NCI-H2029 (cell line): ENCODE measurements at regions not wholly inside any gene's neighbourhood (a gene's known extent, or its start where the extent isn't known, plus 50 kb on each side); places are given as distances from the start of the nearest gene placed in this dataset.
"Not testable (repeated sequence)": the region's sequence is repeated elsewhere in the genome, so short reads cannot be mapped to it uniquely, and the experiment has no call there.

ENCODE experiments used
- DNase-seq: peaks from one replicate; lab custom pipeline; 2025; lab: John Stamatoyannopoulos, UW

GRCh38 chr1:166391279-166392066 lies 224.7 kb upstream of the FAM78B start:
- no peak for DNase-seq

GRCh38 chr1:166395729-166396128 lies 228.9 kb upstream of the FAM78B start:
- DNase-seq: no peak

GRCh38 chr1:166409253-166410082 lies 242.7 kb upstream of the FAM78B start:
- DNase-seq: not testable (repeated sequence)

GRCh38 chr1:166410083-166410385 lies 243.2 kb upstream of the FAM78B start:
- DNase-seq: no peak

GRCh38 chr1:166416831-166417230 lies 250.0 kb upstream of the FAM78B start:
- not testable (repeated sequence) for DNase-seq

- DNase-seq: no peak
Observed at GRCh38 chr1:166418344-166418933, 251.6 kb upstream of the FAM78B start.

- not testable (repeated sequence) for DNase-seq
Observed at GRCh38 chr1:166422586-166422985, 255.8 kb upstream of the FAM78B start.

- no peak for DNase-seq
Observed at GRCh38 chr1:166432655-166433054, 265.9 kb upstream of the FAM78B start.

GRCh38 chr1:166433404-166434304 lies 266.9 kb upstream of the FAM78B start:
- DNase-seq: not testable (repeated sequence)

- no peak for DNase-seq
Observed at GRCh38 chr1:166457700-166458099, 290.9 kb upstream of the FAM78B start.

- no peak for DNase-seq
Observed at GRCh38 chr1:166464333-166464732, 297.5 kb upstream of the FAM78B start.

GRCh38 chr1:166470014-166470413 lies 303.2 kb upstream of the FAM78B start:
- no peak for DNase-seq

GRCh38 chr1:166470441-166470840 lies 303.6 kb upstream of the FAM78B start:
- no peak for DNase-seq

- no peak for DNase-seq
Observed at GRCh38 chr1:166471359-166471758, 304.6 kb upstream of the FAM78B start.

GRCh38 chr1:166479052-166479631 lies 312.3 kb upstream of the FAM78B start:
- no peak for DNase-seq

- DNase-seq: no peak
Observed at GRCh38 chr1:166484471-166484870, 317.7 kb upstream of the FAM78B start.

GRCh38 chr1:166484871-166485270 lies 318.1 kb upstream of the FAM78B start:
- DNase-seq: no peak

GRCh38 chr1:166485620-166486019 lies 318.8 kb upstream of the FAM78B start:
- no peak for DNase-seq

GRCh38 chr1:166488327-166488726 lies 321.5 kb upstream of the FAM78B start:
- no peak for DNase-seq

GRCh38 chr1:166489356-166489669 lies 322.5 kb upstream of the FAM78B start:
- no peak for DNase-seq

GRCh38 chr1:166489670-166490436 lies 323.1 kb upstream of the FAM78B start:
- DNase-seq: peak; percentile 21
